GM19395 (cell line): ENCODE measurements at regions not wholly inside any gene's neighbourhood (a gene's known extent, or its start where the extent isn't known, plus 50 kb on each side); places are given as distances from the start of the nearest gene placed in this dataset.
"Not testable (repeated sequence)": the region's sequence is repeated elsewhere in the genome, so short reads cannot be mapped to it uniquely, and the experiment has no call there.

Experiments used
- ATAC-seq: cut with Tn5 transposase; IDR thresholded peaks from one replicate; pipeline ENCODE4 v1.9.1; 2021; ENCODE audit warnings: mild to moderate bottlenecking, moderate library complexity; ENCODE audit not compliant: unreplicated experiment

- no peak for ATAC-seq
Observed at GRCh38 chr16:87199379-87199778, 117.8 kb downstream of the C16orf95 start.

- no peak for ATAC-seq
Observed at GRCh38 chr16:87199901-87200300, 117.3 kb downstream of the C16orf95 start.

- no peak for ATAC-seq
Observed at GRCh38 chr16:87200637-87201036, 116.6 kb downstream of the C16orf95 start.

GRCh38 chr16:87201052-87201451 is 116.1 kb downstream of the C16orf95 start:
- ATAC-seq, result no peak

- ATAC-seq, result no peak
Observed at GRCh38 chr16:87201790-87202189, 115.4 kb downstream of the C16orf95 start.

DNA sequence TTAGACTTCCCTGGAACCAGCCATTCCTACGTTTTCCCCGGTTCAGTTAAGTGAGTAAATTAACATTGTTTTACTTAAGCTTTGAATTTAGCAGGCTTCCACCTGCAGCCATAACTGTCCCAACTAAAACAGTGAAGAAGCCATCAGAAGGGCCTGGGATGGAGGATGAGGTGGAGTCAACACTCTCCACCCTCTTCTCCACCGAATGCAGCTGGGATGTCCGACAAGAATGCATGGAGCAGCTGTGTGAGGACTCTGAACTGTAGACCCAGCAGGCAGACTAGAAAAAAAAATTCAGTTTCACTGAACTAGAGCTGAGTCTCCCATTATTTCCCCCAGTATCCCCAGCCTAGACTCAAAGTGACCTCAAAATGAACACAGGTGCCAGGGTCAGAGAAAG is 114.8 kb downstream of the C16orf95 start:
- ATAC-seq, result no peak

GRCh38 chr16:87203060-87203656 is 114.0 kb downstream of the C16orf95 start:
- ATAC-seq, result no peak

- no peak for ATAC-seq
Observed at GRCh38 chr16:87206646-87207451, 110.3 kb downstream of the C16orf95 start.

DNA sequence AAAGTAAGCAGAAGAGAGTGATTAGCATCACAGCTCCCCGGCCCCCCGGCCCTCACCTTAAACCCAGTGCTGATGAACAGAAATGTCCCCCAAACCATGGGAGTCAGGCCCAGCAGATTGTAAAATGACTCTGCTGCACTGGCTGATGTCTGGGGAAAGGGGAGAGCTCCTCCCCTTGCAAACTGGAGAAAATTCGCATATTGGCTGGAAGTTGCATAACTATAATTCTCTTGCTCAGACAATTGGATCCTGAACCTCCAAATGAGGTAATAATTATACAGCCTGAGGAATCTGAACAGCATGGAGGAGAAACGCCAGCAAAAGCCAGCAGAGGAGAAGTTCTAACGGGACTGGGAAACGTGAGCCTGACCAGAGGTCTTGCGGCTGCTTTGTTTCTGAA is 109.7 kb downstream of the C16orf95 start:
- ATAC-seq, result no peak

GRCh38 chr16:87207965-87208364 is 109.2 kb downstream of the C16orf95 start:
- no peak for ATAC-seq

DNA sequence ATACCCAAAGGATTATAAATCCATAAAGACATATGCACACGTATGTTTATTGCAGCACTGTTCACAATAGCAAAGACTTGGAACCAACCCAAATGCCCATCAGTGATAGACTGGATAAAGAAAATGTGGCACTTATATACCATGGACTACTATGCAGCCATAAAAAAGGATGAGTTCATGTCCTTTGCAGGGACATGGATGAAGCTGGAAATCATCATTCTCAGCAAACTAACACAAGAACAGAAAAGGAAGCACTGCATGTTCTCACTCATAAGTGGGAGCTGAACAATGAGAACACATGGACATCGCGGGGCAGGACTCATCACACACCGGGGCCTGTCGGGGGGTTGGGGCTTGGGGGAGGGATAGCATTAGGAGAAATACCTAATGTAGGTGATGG is 108.2 kb downstream of the C16orf95 start:
- not testable (repeated sequence) for ATAC-seq

DNA sequence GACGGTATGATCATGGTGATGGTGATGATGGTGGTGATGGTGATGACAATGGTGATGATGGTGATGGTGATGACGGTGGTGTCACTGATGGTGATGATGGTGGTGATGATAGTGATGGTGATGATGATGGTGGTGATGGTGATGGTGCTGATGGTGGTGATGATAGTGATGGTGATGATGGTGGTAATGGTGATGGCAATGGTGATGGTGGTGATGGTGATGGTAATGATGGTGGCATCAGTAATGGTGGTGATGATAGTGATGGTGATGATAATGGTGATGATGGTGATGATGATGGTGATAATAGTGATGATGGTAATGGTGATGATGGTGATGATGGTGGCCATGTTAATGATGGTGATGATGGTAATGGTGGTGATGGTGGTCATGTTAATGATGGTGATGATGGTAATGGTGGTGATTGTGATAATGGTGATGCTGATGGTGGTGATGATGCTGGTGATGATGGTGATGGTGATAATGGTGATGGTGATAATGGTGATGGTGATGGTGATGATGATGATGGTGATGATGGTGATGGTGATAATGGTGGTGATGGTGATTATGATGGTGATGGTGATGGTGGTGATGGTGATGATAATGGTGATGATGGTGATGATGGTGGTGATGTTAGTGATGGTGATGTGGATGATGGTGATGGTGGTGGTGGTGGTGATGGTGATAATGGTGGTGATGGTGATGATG is 107.2 kb downstream of the C16orf95 start:
- ATAC-seq, result no peak

GRCh38 chr16:87210894-87211293 is 106.3 kb downstream of the C16orf95 start:
- ATAC-seq, result no peak

GRCh38 chr16:87212026-87212425 is 105.2 kb downstream of the C16orf95 start:
- no peak for ATAC-seq

DNA sequence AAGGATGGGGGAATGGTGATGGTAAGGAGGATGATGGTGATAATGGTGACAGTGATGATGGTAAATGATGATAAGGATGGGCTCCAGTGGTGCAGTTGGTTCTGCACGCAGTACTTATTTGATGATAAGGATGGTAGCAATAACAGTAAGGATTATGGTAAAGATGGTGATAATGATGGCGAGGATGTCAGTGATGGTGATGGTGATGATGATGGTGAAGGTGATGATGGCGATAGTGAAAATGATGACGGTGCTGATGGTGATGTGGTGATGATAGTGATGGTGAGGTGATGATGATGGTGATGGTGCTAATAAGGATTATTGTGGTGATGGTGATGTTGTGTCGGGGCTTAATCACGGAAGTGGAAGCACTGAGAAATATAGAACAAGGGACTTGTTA is 103.7 kb downstream of the C16orf95 start:
- no peak for ATAC-seq

- no peak for ATAC-seq
Observed at GRCh38 chr16:87216148-87216840, 100.9 kb downstream of the C16orf95 start.

GRCh38 chr16:87216841-87217275 is 100.3 kb downstream of the C16orf95 start:
- ATAC-seq, result no peak

DNA sequence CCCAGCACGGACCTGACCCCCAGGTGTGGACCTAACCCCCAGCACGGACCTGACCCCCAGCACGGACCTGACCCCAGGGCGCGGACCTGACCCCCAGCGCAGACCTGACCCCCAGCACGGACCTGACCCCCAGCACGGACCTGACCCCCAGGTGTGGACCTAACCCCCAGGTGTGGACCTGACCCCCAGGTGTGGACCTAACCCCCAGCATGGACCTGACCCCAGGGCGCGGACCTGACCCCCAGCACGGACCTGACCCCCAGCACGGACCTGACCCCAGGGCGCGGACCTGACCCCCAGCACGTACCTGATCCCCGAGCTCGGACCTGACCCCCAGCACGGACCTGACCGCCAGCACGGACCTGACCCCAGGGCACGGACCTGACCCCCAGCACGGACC is 99.4 kb downstream of the C16orf95 start:
- not testable (repeated sequence) for ATAC-seq

DNA sequence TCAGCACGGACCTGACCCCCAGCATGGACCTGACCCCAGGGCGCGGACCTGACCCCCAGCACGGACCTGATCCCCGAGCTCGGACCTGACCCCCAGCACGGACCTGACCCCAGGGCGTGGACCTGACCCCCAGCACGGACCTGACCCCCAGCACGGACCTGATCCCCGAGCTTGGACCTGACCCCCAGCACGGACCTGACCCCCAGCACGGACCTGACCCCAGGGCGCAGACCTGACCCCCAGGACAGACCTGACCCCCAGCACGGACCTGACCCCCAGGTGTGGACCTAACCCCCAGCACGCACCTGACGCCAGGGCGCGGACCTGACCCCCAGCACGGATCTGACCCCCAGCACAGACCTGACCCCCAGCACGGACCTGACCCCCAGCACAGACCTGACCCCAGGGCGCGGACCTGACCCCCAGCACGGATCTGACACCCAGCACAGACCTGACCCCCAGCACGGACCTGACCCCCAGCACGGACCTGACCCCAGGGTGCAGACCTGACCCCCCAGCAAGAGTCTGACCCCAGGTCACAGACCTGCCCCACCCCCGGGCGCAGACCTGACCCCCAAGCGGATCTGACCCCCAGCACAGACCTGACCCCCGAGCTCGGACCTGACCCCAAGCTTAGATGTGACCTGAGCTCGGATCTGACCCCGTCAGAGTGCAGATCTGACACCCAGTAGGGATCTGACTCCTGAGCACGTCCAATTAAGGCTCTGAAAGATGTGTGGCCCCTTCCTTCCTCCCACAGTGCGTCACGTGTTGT is 98.7 kb downstream of the C16orf95 start:
- no peak for ATAC-seq

DNA sequence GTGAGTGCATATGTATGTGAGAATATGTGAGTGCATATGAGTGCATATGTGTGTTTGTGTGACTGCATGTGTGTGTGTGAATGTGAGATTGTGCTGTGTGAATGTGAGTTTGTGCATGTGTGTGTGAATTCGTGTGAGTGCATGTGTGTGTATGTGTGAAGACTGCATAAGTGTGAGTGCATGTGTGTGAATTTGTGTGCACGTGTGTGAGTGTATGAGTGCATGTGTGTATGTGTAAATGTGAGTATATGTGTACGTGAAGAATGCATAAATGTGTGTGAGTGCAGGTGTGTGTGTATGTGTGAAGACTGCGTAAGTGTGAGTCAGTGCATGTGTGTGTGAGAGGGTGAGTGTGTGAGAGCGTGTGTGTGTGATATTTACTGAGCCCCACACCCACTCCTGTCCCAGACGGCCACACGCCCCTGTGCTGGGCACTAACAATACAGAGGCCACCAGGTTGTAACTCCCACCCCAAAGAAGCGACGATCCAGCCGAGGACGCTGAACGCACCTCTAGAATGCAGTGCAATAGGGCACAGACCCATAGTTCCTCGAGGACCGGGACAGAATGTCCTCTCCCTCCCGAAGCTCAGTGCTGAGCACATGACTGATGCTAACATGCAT is 97.8 kb downstream of the C16orf95 start:
- ATAC-seq, result no peak
